Parathyroid adenoma (tissue), 2 donors: ENCODE measurements at regions not wholly inside any gene's neighbourhood (a gene's known extent, or its start where the extent isn't known, plus 50 kb on each side); places are given as distances from the start of the nearest gene placed in this dataset.

Experiments
- H2AFZ ChIP-seq: fragments of 300-600 bp; sonication (generic); one replicate; pipeline ENCODE4 v1.7.0; 2017; ENCODE audit warnings: antibody characterized with exemption, mild to moderate bottlenecking
- H3K27ac ChIP-seq: fragments of 300-600 bp; sonication (generic); one replicate; pipeline ENCODE4 v1.7.0; 2017
- H3K27me3 ChIP-seq: fragments of 300-600 bp; sonication (generic); one replicate; pipeline ENCODE4 v1.7.0; 2017; ENCODE audit warnings: low read length; ENCODE audit not compliant: control insufficient read depth, insufficient read depth
- H3K36me3 ChIP-seq: fragments of 300-600 bp; sonication (generic); one replicate; pipeline ENCODE4 v1.7.0; 2017; ENCODE audit warnings: low read length; ENCODE audit not compliant: control insufficient read depth, insufficient read depth
- H3K4me1 ChIP-seq: fragments of 300-600 bp; sonication (generic); one replicate; pipeline ENCODE4 v1.7.0; 2017; ENCODE audit warnings: control low read depth
- H3K4me2 ChIP-seq: fragments of 300-600 bp; sonication (generic); one replicate; pipeline ENCODE4 v1.7.0; 2017; ENCODE audit warnings: low read length
- H3K4me3 ChIP-seq: fragments of 300-600 bp; sonication (generic); one replicate; pipeline ENCODE4 v1.7.0; 2017; ENCODE audit warnings: low read depth, low read length
- H3K79me2 ChIP-seq: fragments of 300-600 bp; sonication (generic); one replicate; pipeline ENCODE4 v1.7.0; 2017; ENCODE audit warnings: control low read depth
- H3K9ac ChIP-seq: fragments of 300-600 bp; sonication (generic); one replicate; pipeline ENCODE4 v1.7.0; 2017; ENCODE audit warnings: mild to moderate bottlenecking
- H3K9me3 ChIP-seq: fragments of 300-600 bp; sonication (generic); one replicate; pipeline ENCODE4 v1.7.0; 2017; ENCODE audit warnings: low read length; ENCODE audit not compliant: control insufficient read depth
- TF ChIP-seq, protein P1 (sequence below): fragments of 300-600 bp; sonication (generic); IDR thresholded peaks from one replicate; pipeline ENCODE4 v1.7.0; 2017; ENCODE audit warnings: antibody characterized with exemption, mild to moderate bottlenecking
- donor health status: primary hyperparathyroidism.

DNA sequence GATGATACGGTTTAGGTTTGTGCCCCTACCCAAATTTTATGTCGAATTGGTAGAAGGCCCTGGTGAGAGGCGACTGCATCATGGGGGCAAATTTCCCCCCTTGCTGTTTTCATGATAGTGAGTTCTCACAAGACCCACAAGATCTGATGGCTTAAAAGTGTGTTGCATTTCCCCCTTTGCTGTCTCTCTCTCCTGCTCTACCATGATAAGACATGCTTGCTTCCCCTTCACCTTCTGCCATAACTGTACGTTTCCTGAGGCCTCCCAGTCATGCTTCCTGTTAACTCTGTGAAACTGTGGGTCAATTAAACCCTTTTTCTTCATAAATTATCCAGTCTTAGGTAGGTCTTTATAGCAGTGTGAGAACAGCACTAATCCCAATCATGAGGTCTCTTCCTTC is 381.2 kb downstream of the RSL24D1 start:
- H3K79me2 ChIP-seq = no peaks in the 10 kb centered on the region
- no peak overlapping the region for H3K27ac ChIP-seq
- H3K4me3 ChIP-seq = no peak overlapping the region
- no peaks in the 10 kb centered on the region for H3K9me3 ChIP-seq
- H2AFZ ChIP-seq = no peak overlapping the region
- H3K36me3 ChIP-seq = no peaks in the 10 kb centered on the region
- H3K4me2 ChIP-seq = no peak overlapping the region
- TF ChIP-seq, protein P1, sequence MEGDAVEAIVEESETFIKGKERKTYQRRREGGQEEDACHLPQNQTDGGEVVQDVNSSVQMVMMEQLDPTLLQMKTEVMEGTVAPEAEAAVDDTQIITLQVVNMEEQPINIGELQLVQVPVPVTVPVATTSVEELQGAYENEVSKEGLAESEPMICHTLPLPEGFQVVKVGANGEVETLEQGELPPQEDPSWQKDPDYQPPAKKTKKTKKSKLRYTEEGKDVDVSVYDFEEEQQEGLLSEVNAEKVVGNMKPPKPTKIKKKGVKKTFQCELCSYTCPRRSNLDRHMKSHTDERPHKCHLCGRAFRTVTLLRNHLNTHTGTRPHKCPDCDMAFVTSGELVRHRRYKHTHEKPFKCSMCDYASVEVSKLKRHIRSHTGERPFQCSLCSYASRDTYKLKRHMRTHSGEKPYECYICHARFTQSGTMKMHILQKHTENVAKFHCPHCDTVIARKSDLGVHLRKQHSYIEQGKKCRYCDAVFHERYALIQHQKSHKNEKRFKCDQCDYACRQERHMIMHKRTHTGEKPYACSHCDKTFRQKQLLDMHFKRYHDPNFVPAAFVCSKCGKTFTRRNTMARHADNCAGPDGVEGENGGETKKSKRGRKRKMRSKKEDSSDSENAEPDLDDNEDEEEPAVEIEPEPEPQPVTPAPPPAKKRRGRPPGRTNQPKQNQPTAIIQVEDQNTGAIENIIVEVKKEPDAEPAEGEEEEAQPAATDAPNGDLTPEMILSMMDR = no peak
- H3K4me1 ChIP-seq = no peaks in the 10 kb centered on the region
- no peak overlapping the region for H3K9ac ChIP-seq
- no peaks in the 10 kb centered on the region for H3K27me3 ChIP-seq

DNA sequence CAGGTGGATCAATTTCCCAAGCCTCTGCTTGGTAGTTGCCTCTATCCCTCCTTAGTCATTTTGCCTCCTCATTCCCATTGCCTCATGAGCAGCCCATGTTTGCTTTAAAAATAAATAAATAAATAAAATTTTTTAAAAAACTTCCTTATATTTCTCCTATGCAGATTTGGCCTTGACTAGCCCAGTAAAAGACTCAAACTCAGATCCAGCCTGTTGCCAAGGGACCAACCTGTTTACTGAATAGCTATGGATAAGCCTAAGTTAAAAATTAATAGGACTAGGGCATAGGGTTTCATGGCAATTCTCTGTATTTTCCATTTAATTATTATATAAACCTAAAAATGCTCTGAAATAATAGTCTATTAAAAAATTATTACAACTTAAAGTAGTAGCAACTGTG is 384.4 kb downstream of the RSL24D1 start:
- H3K9me3 ChIP-seq = no peaks in the 10 kb centered on the region
- H2AFZ ChIP-seq = no peak overlapping the region
- no peak overlapping the region for H3K27ac ChIP-seq
- no peaks in the 10 kb centered on the region for H3K27me3 ChIP-seq
- H3K36me3 ChIP-seq = no peaks in the 10 kb centered on the region
- no peak overlapping the region for H3K4me2 ChIP-seq
- H3K79me2 ChIP-seq = no peaks in the 10 kb centered on the region
- no peak overlapping the region for H3K4me3 ChIP-seq
- TF ChIP-seq, protein P1 = no peak
- H3K9ac ChIP-seq = no peak overlapping the region
- H3K4me1 ChIP-seq = no peaks in the 10 kb centered on the region

DNA sequence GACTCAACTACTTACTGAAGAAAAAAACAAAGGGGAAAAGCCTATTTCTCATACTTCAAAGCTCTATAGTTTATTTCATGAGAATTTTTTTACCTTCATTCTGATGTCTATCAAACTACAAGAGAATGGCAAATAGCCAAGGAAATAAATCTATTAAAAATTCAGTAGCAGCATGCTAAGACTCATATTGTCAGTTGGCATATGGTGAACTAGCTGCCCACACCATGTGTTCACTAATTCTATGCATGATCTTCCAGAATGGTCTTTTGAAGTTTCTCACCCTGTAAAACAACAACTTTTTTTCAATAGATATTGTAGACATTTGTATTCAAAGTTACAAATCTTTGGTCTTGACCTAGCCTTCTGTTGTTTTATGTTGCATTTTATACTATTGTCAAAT is 386.2 kb downstream of the RSL24D1 start:
- no peaks in the 10 kb centered on the region for H3K36me3 ChIP-seq
- H2AFZ ChIP-seq = no peak overlapping the region
- H3K4me2 ChIP-seq = no peak overlapping the region
- no peak overlapping the region for H3K4me3 ChIP-seq
- no peak overlapping the region for H3K27ac ChIP-seq
- H3K79me2 ChIP-seq = no peaks in the 10 kb centered on the region
- H3K9ac ChIP-seq = no peak overlapping the region
- no peaks in the 10 kb centered on the region for H3K9me3 ChIP-seq
- H3K27me3 ChIP-seq = no peaks in the 10 kb centered on the region
- H3K4me1 ChIP-seq = no peaks in the 10 kb centered on the region
- TF ChIP-seq, protein P1 = no peak

DNA sequence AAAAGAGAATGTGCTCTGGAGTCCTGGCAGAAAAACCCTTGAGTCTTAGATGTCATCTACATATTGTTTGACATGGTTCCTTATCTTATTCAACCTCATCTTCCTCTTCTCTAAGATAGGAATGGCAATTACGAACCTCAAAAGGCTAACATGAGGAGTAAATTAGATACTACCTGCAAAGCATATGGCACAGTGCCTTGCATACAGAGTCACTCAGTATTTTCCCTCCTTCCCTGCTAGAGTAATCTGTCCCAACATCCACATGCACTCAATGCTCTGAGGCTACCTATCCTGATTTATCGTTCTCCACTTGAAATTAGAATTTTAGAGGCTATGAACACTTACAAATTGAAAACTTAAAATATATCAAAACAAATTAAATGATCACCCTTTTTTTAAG is 386.7 kb downstream of the RSL24D1 start:
- no peak overlapping the region for H3K9ac ChIP-seq
- TF ChIP-seq, protein P1 = no peak

DNA sequence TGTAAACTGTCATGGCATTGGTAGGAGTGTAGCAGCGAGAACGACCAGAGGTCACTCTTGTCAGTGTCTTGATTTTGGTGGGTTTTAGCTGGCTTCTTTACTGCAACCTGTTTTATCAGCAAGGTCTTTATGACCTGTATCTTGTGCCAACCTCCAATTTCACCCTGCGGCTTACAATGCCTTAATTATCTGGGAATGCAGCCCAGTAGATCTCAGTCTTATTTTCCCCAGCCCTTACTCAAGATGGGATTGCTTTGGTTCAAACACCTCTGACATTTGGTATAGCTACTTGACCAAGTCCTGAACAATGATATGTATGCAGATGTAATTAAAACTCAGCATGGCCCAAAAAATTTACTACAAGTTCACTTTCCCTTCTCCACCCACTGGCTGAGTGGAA is 388.4 kb downstream of the RSL24D1 start:
- Histone ChIP-seq H3K9me3 (no peaks in the 10 kb centered on the region), H3K4me1 (no peaks in the 10 kb centered on the region), H3K4me3 (no peak overlapping the region), H3K9ac (no peak overlapping the region), H3K79me2 (no peaks in the 10 kb centered on the region), H3K27ac (no peak overlapping the region), H3K27me3 (no peaks in the 10 kb centered on the region), H3K4me2 (no peak overlapping the region), H2AFZ (no peak overlapping the region), H3K36me3 (no peaks in the 10 kb centered on the region)
- TF ChIP-seq, protein P1 = no peak

More for the DNA sequence above, 386.7 kb downstream of the RSL24D1 start:
- Histone ChIP-seq H3K36me3 (no peaks in the 10 kb centered on the region), H3K79me2 (no peaks in the 10 kb centered on the region), H3K9me3 (no peaks in the 10 kb centered on the region), H3K4me2 (no peak overlapping the region), H3K27ac (no peak overlapping the region), H3K4me1 (no peaks in the 10 kb centered on the region), H2AFZ (no peak overlapping the region), H3K27me3 (no peaks in the 10 kb centered on the region), H3K4me3 (no peak overlapping the region)
